ENCODE measurements at regions not wholly inside any gene's neighbourhood (a gene's known extent, or its start where the extent isn't known, plus 50 kb on each side); places are given as distances from the start of the nearest gene placed in this dataset.
"Not testable (repeated sequence)": the region's sequence is repeated elsewhere in the genome, so short reads cannot be mapped to it uniquely, and the experiment has no call there.

- DNase-seq: peak; percentile 30
Observed at GRCh38 chr9:62837254-62837911, 1647.5 kb downstream of the SPATA31A7 start.

DNA sequence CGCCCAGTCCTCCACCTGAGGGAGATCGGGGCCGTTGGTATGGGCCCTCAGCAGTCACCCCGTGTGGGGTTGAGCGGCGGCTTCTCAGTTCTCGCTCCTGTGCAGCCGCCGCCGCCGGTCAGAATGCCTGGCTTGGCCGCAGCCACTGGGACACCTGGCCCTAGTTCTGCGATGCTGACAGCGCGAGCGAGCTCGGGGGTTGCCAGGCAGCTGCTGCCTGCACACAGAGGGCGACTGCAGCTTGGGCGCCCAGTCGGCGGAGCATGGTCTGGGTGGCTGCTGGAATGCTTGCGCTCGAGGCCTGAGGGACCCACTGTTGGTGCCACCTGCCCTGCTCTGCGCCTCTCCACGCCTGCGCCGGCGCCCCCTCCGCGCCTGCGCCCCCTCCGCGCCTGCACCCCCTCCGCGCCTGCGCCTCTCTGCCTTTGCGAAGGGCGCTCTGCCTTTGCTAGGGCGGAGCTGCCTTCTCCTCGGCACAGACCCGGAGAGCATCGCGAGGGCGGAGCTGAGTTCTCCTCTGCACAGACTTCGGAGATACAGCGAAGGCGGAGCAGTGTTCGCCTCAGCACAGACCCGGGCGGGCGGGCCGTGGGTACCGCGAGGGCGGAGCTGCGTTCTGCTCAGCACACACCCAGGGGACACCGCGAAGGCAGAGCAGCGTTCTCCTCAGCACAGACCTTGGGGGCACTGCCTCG lies 1648.3 kb downstream of the SPATA31A7 start:
- DNase-seq: peak; percentile 88

DNA sequence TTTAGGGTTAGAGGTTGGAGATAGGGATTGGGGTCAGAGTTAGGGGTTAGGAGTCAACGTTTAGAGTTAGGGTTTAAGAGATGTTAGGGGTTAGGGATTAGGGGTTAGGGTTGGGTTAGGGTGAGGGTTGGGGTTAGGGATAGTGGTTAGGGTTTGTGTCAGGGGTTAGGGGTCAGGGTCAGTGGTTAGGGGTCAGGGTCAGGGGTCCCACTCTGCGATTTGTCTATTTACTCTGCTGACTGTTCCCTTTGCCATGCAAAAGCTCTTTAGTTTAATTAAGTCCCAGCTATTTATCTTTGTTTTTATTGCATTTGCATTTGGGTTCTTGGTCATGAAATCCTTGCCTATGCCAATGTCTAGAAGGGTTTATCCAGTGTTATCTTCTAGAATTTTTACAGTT lies 1649.3 kb downstream of the SPATA31A7 start:
- DNase-seq: not testable (repeated sequence)

DNA sequence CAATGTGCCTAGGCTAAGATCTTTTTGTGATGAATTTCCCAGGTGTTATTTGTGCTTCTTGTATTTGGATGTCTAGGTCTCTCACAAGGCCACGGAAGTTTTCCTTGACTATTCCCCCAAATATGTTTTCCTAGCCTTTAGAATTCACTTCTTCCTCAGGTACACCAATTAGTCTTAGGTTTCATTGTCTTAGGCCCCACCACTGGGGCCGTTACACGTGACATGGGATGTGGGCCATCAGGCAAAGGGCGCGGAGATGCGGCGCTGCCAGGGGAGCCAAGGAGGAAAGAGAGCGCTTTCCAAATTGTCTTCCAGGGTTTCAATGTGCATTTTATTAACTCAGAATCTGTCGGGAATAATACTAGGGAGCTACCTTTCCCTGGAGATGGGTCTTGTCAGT lies 1653.3 kb downstream of the SPATA31A7 start:
- not testable (repeated sequence) for DNase-seq

GRCh38 chr9:62843706-62844290 lies 1654.0 kb downstream of the SPATA31A7 start:
- DNase-seq: not testable (repeated sequence)

GRCh38 chr9:62844681-62845185 lies 1654.9 kb downstream of the SPATA31A7 start:
- DNase-seq: not testable (repeated sequence)

DNA sequence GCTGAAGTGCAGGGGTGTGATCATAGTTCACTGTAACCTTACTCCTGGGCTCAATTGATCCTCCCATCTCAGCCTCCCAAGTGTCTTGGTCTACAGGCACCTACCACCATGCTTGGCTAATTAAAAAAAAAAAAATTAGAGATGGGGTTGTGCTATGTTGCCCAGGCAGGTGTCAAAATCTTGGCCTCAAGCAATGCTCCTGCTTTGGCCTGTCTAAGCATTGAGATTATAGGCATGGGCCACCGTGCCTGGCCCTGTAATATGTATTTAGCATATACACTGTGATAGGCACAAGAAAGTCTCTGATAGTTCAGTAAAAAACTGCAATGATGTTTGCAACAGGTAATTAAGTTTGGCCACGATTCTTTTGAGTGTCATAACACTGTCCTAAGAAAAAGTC lies 1658.4 kb downstream of the SPATA31A7 start:
- not testable (repeated sequence) for DNase-seq

DNA sequence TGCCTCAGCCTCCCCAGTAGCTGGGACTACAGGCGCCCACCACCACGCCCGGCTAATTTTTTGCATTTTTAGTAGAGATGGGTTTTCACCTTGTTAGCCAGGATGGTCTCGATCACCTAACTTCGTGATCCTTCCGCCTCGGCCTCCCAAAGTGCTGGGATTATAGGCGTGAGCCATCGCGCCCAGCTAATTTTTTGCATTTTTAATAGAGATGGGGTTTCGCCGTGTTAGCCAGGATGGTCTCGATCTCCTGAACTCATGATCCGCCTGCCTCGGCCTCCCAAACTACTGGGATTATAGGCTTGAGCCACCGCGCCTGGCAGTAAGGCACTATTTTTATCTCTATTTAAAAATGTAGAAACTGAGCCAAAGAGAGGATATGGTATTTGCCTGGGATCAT lies 1660.2 kb downstream of the SPATA31A7 start:
- DNase-seq: not testable (repeated sequence)

DNA sequence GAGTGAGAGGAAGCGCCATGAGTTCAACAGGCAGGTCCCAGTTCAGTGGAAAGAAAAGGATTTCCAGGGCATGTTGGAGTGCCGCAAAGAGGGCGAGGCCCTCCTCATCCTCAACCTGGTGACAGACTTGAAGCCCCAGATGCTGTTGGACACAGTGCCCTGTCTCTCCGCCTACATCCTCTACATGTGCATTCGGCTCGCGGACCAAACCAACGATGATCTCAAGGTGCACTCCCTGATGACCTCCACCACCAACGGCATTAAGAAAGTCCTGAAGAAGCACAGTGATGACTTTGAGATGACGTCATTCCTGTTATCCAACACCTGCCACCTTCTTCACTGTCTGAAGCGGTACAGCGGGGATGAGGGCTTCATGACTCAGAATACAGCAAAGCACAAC lies 1667.4 kb downstream of the SPATA31A7 start:
- not testable (repeated sequence) for DNase-seq

DNA sequence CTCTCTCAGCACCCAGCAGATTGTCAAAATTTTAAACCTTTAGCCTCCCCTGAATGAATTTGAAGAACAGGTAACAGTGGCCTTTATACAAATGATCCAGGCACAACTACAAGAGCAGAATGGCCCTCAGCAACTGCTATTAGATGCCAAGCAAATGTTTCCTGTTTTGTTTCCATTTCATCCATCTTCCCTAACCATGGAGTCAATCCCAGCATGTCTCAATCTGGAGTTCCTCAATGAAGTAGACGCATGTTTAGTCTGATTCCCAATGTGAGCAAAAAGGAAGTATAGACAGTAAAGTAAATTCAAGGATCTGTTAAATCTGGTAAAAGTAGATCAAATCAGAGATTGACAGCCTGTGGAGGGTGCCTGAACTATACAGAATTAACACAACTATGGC lies 1668.4 kb downstream of the SPATA31A7 start:
- DNase-seq: not testable (repeated sequence)

GRCh38 chr9:62860939-62861860 lies 1671.4 kb downstream of the SPATA31A7 start:
- not testable (repeated sequence) for DNase-seq

- not testable (repeated sequence) for DNase-seq
Observed at GRCh38 chr9:62862180-62862579, 1672.3 kb downstream of the SPATA31A7 start.

DNA sequence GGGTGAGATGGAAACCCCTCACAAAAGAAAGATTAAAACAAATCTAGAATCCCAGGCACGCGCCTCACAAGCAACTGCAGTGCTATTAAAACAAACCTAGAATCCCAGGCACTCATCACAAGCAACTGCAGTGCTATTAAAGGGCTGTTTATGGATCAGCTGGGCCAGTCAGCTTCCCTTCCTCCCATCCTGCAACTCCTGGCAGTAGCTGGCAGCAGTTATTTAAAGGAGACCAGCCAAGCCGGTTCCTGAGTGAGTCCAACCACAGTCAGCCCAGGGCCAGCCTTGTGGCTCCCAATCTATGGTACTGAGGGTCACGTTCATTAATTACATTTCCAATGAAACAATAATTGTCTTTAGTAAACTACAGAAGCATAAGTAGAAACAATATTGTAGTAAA lies 1673.5 kb downstream of the SPATA31A7 start:
- DNase-seq: peak; percentile 36

DNA sequence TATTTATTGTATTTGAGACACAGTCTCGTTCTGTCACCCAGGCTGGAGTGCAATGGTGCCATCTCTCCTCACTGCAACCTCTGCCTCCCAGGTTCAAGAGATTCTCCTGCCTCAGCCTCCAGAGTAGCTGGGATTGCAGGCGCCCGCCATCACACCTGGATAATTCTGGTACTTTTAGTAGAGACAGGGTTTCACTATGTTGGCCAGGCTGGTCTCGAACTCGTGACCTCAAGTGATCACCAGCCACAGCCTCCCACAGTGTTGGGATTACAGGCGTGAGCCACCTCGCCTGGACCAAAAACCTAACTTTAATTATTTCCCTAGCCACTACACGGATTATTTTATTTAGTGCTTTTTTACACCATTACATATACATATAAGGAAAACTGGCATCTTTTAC lies 1674.0 kb downstream of the SPATA31A7 start:
- not testable (repeated sequence) for DNase-seq

- peak; percentile 73 for DNase-seq
Observed at GRCh38 chr9:62864481-62865469, 1674.9 kb downstream of the SPATA31A7 start.

DNA sequence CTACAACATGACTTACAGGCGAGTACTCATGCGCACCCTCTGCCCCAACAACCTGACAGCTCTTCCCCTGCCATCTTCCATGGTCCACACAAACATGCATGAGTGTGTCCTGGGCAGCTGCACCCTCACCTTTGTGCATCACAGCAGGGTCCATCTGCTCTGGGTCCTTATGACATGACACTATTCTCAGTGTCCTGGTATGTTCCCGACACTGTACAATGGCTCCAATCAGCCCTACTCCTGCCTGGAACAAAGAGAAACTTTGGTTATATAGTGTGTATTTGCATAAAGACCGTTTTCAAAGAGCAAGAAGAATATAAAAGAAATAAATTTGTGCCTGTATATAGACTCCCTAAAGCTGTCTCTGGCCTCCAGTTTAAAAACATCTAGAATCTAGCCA lies 1679.2 kb downstream of the SPATA31A7 start:
- DNase-seq: not testable (repeated sequence)

- not testable (repeated sequence) for DNase-seq
Observed at GRCh38 chr9:62871765-62872164, 1681.9 kb downstream of the SPATA31A7 start.

- DNase-seq: not testable (repeated sequence)
Observed at GRCh38 chr9:62874213-62874612, 1684.4 kb downstream of the SPATA31A7 start.

GRCh38 chr9:62874745-62875599 lies 1685.1 kb downstream of the SPATA31A7 start:
- not testable (repeated sequence) for DNase-seq

DNA sequence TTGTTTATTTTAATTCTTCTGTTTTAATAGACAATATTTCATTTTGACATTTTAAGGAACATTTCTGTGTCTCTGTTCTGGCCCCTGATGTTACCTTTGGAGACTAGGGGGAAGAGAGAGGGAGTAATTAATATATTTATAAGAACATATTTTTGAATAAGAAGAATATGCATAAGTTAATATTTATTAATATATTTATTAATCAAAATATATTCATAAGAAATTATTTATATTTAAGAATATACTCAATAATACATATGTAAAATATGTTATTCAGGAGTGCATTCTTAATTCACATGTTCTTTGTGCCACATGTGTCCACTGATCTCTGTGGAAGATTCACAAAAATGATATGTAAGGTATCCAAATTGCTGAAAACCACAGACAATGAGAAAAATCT lies 1687.7 kb downstream of the SPATA31A7 start:
- DNase-seq: not testable (repeated sequence)

All from right hindlimb (tissue), 1 donor.